ENCODE measurements at regions not wholly inside any gene's neighbourhood (a gene's known extent, or its start where the extent isn't known, plus 50 kb on each side); places are given as distances from the start of the nearest gene placed in this dataset.

GRCh38 chr6:23040899-23041298, 471.5 kb downstream of the HDGFL1 start:
- intact Hi-C loops (cut with micrococcal nuclease), result no loop called here
- POLR2A ChIA-PET, result no interaction called here
- DNase-seq (no peak), ATAC-seq (ENCODE audit: low read depth) (no peak)
- no peaks in the 10 kb centered on the region for H3K27me3 Mint-ChIP-seq
- H3K4me3 Mint-ChIP-seq, result no peak overlapping the region
- peaks cover 5% of the 10 kb centered on the region for H3K9me3 Mint-ChIP-seq
- no peaks in the 10 kb centered on the region for H3K4me1 Mint-ChIP-seq
- H3K36me3 Mint-ChIP-seq (ENCODE audit: low read depth), result no peaks in the 10 kb centered on the region
- H3K27ac Mint-ChIP-seq, result no peak overlapping the region
- TF ChIP-seq CTCF (IDR thresholded peaks at IDR 0.05), result no peak
- CTCF ChIA-PET, result no interaction called here

DNA sequence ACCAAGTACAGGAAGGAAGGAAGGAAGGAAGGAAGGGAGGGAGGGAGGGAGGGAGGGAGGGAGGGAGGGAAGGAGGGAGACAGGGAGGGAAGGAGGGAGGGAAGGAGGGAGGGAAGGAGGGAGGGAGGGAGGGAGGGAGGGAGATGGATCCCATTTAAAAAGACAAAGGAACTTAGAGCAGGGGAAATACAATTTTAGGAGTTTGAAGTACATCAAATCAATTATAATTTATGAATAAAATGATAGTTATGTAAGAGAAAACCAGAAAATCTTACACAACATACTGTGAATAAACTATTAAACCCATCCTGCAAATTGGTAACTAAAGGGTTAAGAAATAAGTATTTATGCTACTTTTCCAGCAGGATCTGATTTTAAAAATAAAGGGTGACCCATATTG, 475.9 kb downstream of the HDGFL1 start:
- no peak overlapping the region for H3K4me3 Mint-ChIP-seq
- DNase-seq (no peak), ATAC-seq (ENCODE audit: low read depth) (no peak)
- intact Hi-C loops (cut with micrococcal nuclease), result no loop called here
- no peak for TF ChIP-seq CTCF (IDR thresholded peaks at IDR 0.05)
- ChIA-PET CTCF (no interaction called here), POLR2A (no interaction called here)
- H3K36me3 Mint-ChIP-seq (ENCODE audit: low read depth), result no peaks in the 10 kb centered on the region
- H3K27ac Mint-ChIP-seq, result no peak overlapping the region
- H3K27me3 Mint-ChIP-seq, result no peaks in the 10 kb centered on the region
- no peaks in the 10 kb centered on the region for H3K4me1 Mint-ChIP-seq
- H3K9me3 Mint-ChIP-seq, result peaks cover 5% of the 10 kb centered on the region

DNA sequence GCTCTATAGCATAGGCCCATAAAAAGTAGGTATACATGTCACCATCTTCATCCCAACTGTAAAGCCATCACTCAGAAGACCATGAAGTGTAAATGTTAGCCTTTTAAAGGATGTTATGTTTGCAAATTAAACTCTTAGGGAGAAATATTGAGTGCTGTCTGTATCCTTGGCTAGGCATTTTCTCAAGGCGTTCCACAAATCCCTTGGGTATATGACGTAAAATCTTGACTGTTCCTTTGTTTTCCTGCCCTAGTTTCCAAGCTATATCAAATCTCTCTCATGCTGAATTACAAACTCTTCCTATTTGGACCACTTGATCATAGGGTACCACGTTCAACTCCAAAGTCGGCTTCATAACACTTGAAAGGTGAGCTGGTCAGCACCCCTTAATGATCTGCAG, 486.2 kb downstream of the HDGFL1 start:
- intact Hi-C loops (cut with micrococcal nuclease), result no loop called here
- ChIA-PET POLR2A (no interaction called here), CTCF (no interaction called here)
- Mint-ChIP-seq H3K9me3 (peaks cover 12% of the 10 kb centered on the region), H3K27ac (no peak overlapping the region), H3K4me3 (no peak overlapping the region), H3K36me3 (ENCODE audit: low read depth) (no peaks in the 10 kb centered on the region), H3K27me3 (no peaks in the 10 kb centered on the region), H3K4me1 (no peaks in the 10 kb centered on the region)
- no peak for TF ChIP-seq CTCF (IDR thresholded peaks at IDR 0.05)
- DNase-seq, result no peak
- no peak for ATAC-seq (ENCODE audit: low read depth)

GRCh38 chr6:23073821-23074220, 504.5 kb downstream of the HDGFL1 start:
- Mint-ChIP-seq H3K9me3 (peaks cover 13% of the 10 kb centered on the region), H3K27me3 (no peaks in the 10 kb centered on the region), H3K4me1 (no peaks in the 10 kb centered on the region), H3K4me3 (no peak overlapping the region), H3K36me3 (ENCODE audit: low read depth) (no peaks in the 10 kb centered on the region), H3K27ac (no peak overlapping the region)
- CTCF ChIA-PET, result no interaction called here
- intact Hi-C loops (cut with micrococcal nuclease), result no loop called here
- TF ChIP-seq CTCF (IDR thresholded peaks at IDR 0.05), result no peak
- DNase-seq (no peak), ATAC-seq (ENCODE audit: low read depth) (no peak)
- POLR2A ChIA-PET, result no interaction called here

DNA sequence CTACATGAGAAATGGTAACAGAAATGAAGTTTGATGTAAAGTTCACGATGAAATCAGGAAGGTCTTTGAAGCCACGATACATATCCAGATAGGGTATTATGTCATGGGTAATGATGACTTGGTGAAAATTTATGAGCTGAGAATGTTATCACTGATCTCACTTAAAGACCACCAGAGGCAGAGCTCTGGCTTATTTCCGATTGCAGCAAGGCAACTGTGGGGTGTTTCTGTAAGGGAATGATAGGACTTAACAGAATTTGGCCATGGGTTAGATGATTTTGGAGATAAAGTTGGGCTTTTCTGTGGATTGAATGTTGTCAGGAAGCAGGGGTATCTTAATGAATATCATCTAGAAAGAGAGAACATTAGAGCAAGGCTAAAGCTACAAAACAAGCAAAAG, 508.4 kb downstream of the HDGFL1 start:
- no peak for ATAC-seq (ENCODE audit: low read depth)
- Mint-ChIP-seq H3K4me1 (no peaks in the 10 kb centered on the region), H3K36me3 (ENCODE audit: low read depth) (no peaks in the 10 kb centered on the region), H3K9me3 (peaks cover 9% of the 10 kb centered on the region), H3K27me3 (no peaks in the 10 kb centered on the region), H3K27ac (no peak overlapping the region), H3K4me3 (no peak overlapping the region)
- DNase-seq, result no peak
- intact Hi-C loops (cut with micrococcal nuclease), result no loop called here
- ChIA-PET POLR2A (no interaction called here), CTCF (no interaction called here)
- TF ChIP-seq CTCF (IDR thresholded peaks at IDR 0.05), result no peak
